ENCODE measurements at regions not wholly inside any gene's neighbourhood (a gene's known extent, or its start where the extent isn't known, plus 50 kb on each side); places are given as distances from the start of the nearest gene placed in this dataset.
"Not testable (repeated sequence)": the region's sequence is repeated elsewhere in the genome, so short reads cannot be mapped to it uniquely, and the experiment has no call there.

DNA sequence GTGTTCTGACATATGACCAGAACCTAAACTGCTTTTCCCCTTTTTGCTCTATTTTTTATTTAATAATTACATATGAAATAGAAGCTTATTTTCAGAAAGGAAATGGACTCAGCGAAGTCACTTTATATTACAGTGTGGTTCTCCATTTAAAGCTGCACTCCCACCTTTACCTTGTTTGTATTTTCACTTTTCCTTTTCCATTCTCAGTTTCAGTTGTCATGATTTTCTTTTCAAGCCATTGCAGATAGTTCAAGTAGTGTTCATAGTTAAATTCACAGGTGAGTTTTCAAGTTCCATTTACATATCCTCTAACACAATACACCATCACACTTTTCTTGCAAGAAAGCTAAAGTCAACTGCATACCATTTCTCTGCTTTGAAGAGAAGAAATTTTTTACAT lies 400.2 kb downstream of the HACE1 start:
- no peaks in the 10 kb centered on the region for H3K36me3 ChIP-seq (ENCODE audit: control insufficient read depth, insufficient read depth, low read length)
- no peak overlapping the region for H3K4me3 ChIP-seq (replicated peaks; ENCODE audit: low read depth, low read length)
- no peaks in the 10 kb centered on the region for H3K27me3 ChIP-seq (replicated peaks; ENCODE audit: control insufficient read depth, insufficient read depth, low read length)
- DNase-seq (ENCODE audit: extremely low read depth, insufficient read length) = no peak
- TF ChIP-seq CTCF (IDR thresholded peaks at IDR 0.05; ENCODE audit: insufficient read depth, low read length, poor library complexity, severe bottlenecking) = no peak

DNA sequence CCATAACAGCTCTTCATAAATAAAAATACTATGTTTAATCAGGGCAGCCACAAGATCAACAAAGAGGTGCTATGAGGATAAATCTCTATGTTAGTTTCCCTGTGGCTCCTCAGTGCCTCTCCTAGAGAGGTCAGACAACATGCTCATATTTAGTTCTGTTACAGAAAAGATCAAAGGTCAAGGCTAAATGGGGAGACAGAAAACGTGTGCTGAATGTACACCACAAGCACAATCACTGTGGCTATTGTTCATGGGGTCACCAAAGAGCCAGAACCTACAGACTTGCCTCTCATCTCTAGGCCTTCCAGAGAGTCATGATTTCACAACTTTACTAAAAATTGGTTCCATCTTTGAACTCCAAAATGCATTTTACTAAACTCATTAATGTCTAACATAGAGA lies 409.8 kb downstream of the HACE1 start:
- no peak for TF ChIP-seq CTCF (IDR thresholded peaks at IDR 0.05; ENCODE audit: insufficient read depth, low read length, poor library complexity, severe bottlenecking)

GRCh38 chr6:104446101-104447080 lies 413.3 kb downstream of the HACE1 start:
- H3K27me3 ChIP-seq (replicated peaks; ENCODE audit: control insufficient read depth, insufficient read depth, low read length); DNase-seq (ENCODE audit: extremely low read depth, insufficient read length); H3K36me3 ChIP-seq (ENCODE audit: control insufficient read depth, insufficient read depth, low read length): not testable (repeated sequence)

More for the DNA sequence above, 409.8 kb downstream of the HACE1 start:
- Histone ChIP-seq H3K36me3 (ENCODE audit: control insufficient read depth, insufficient read depth, low read length) (no peaks in the 10 kb centered on the region), H3K27me3 (replicated peaks; ENCODE audit: control insufficient read depth, insufficient read depth, low read length) (no peaks in the 10 kb centered on the region), H3K4me3 (replicated peaks; ENCODE audit: low read depth, low read length) (no peak overlapping the region)
- no peak for DNase-seq (ENCODE audit: extremely low read depth, insufficient read length)

GRCh38 chr6:104434519-104434918 lies 425.2 kb downstream of the HACE1 start:
- H3K4me3 ChIP-seq (replicated peaks; ENCODE audit: low read depth, low read length) = no peak overlapping the region
- H3K36me3 ChIP-seq (ENCODE audit: control insufficient read depth, insufficient read depth, low read length) = no peaks in the 10 kb centered on the region
- no peak for TF ChIP-seq CTCF (IDR thresholded peaks at IDR 0.05; ENCODE audit: insufficient read depth, low read length, poor library complexity, severe bottlenecking)
- no peak for DNase-seq (ENCODE audit: extremely low read depth, insufficient read length)
- no peaks in the 10 kb centered on the region for H3K27me3 ChIP-seq (replicated peaks; ENCODE audit: control insufficient read depth, insufficient read depth, low read length)

More at GRCh38 chr6:104446101-104447080, 413.3 kb downstream of the HACE1 start:
- H3K4me3 ChIP-seq (replicated peaks; ENCODE audit: low read depth, low read length) = not testable (repeated sequence)

- Histone ChIP-seq H3K36me3 (ENCODE audit: control insufficient read depth, insufficient read depth, low read length) (no peaks in the 10 kb centered on the region), H3K4me3 (replicated peaks; ENCODE audit: low read depth, low read length) (no peak overlapping the region), H3K27me3 (replicated peaks; ENCODE audit: control insufficient read depth, insufficient read depth, low read length) (no peaks in the 10 kb centered on the region)
- no peak for TF ChIP-seq CTCF (IDR thresholded peaks at IDR 0.05; ENCODE audit: insufficient read depth, low read length, poor library complexity, severe bottlenecking)
- no peak for DNase-seq (ENCODE audit: extremely low read depth, insufficient read length)
These were observed 428.6 kb downstream of the HACE1 start for GRCh38 chr6:104431096-104431495.

- no peak for DNase-seq (ENCODE audit: extremely low read depth, insufficient read length)
- no peaks in the 10 kb centered on the region for H3K27me3 ChIP-seq (replicated peaks; ENCODE audit: control insufficient read depth, insufficient read depth, low read length)
- no peak for TF ChIP-seq CTCF (IDR thresholded peaks at IDR 0.05; ENCODE audit: insufficient read depth, low read length, poor library complexity, severe bottlenecking)
- no peaks in the 10 kb centered on the region for H3K36me3 ChIP-seq (ENCODE audit: control insufficient read depth, insufficient read depth, low read length)
- no peak overlapping the region for H3K4me3 ChIP-seq (replicated peaks; ENCODE audit: low read depth, low read length)
These were observed 431.5 kb downstream of the HACE1 start for GRCh38 chr6:104428184-104428583.
